MM.1S (cell line): ENCODE measurements at regions not wholly inside any gene's neighbourhood (a gene's known extent, or its start where the extent isn't known, plus 50 kb on each side); places are given as distances from the start of the nearest gene placed in this dataset.

Experiments used
- DNase-seq: peaks from one replicate; pipeline ENCODE4 v3.0.0-alpha.2; 2015
- H2AFZ ChIP-seq: fragments of 300-600 bp; sonication (generic); 2 replicates; pipeline ENCODE4 v1.6.0; 2016; ENCODE audit warnings: antibody characterized with exemption, low read length
- H3F3A ChIP-seq: fragments of 300-600 bp; sonication (generic); 2 replicates; pipeline ENCODE4 v1.6.1; 2016; ENCODE audit warnings: mild to moderate bottlenecking, antibody characterized with exemption, low read length, moderate library complexity, mixed read lengths; ENCODE audit not compliant: insufficient read depth
- H3K27ac ChIP-seq: fragments of 300-600 bp; sonication (generic); 2 replicates; pipeline ENCODE4 v1.5.1; 2016; ENCODE audit warnings: mild to moderate bottlenecking, low read length
- H3K27me3 ChIP-seq: fragments of 300-600 bp; sonication (generic); replicated peaks from 2 replicates; pipeline ENCODE4 v1.6.0; 2016; ENCODE audit warnings: low read length; ENCODE audit not compliant: insufficient read depth
- H3K36me3 ChIP-seq: fragments of 300-600 bp; sonication (generic); replicated peaks from 2 replicates; pipeline ENCODE4 v1.6.1; 2016; ENCODE audit warnings: mild to moderate bottlenecking, low read length, mixed read lengths; ENCODE audit not compliant: insufficient read depth
- H3K4me1 ChIP-seq: fragments of 300-600 bp; sonication (generic); 2 replicates; pipeline ENCODE4 v1.6.1; 2016; ENCODE audit warnings: low read length, mixed read lengths
- H3K4me2 ChIP-seq: fragments of 300-600 bp; sonication (generic); 2 replicates; pipeline ENCODE4 v1.6.0; 2016; ENCODE audit warnings: low read depth, low read length
- H3K4me3 ChIP-seq: fragments of 300-600 bp; sonication (generic); 2 replicates; pipeline ENCODE4 v1.5.1; 2016; ENCODE audit warnings: low read length, mixed read lengths
- H3K79me2 ChIP-seq: fragments of 300-600 bp; sonication (generic); 2 replicates; pipeline ENCODE4 v1.6.1; 2016; ENCODE audit warnings: mixed run types, low read length, mixed read lengths
- H3K9ac ChIP-seq: fragments of 300-600 bp; sonication (generic); 2 replicates; pipeline ENCODE4 v1.6.1; 2016; ENCODE audit warnings: low read length, mixed read lengths
- H3K9me2 ChIP-seq: fragments of 300-600 bp; sonication (generic); replicated peaks from 2 replicates; pipeline ENCODE4 v1.6.1; 2016; ENCODE audit warnings: mild to moderate bottlenecking, low read length, mixed read lengths; ENCODE audit not compliant: insufficient read depth
- H3K9me3 ChIP-seq: fragments of 300-600 bp; sonication (generic); replicated peaks from 2 replicates; pipeline ENCODE4 v1.6.1; 2016; ENCODE audit warnings: mild to moderate bottlenecking, low read length, mixed read lengths; ENCODE audit not compliant: insufficient read depth
- H4K20me1 ChIP-seq: fragments of 300-600 bp; sonication (generic); 2 replicates; pipeline ENCODE4 v1.6.1; 2016; ENCODE audit warnings: mild to moderate bottlenecking, low read length, moderate library complexity, mixed read lengths; ENCODE audit not compliant: insufficient read depth
- CTCF ChIP-seq: fragments of 300-600 bp; sonication (generic); IDR thresholded peaks from 2 replicates; pipeline ENCODE4 v1.5.1; 2016; ENCODE audit warnings: antibody characterized with exemption, low read length, mixed read lengths
- EZH2 ChIP-seq: fragments of 300-600 bp; sonication (generic); optimal IDR thresholded peaks from 2 replicates; pipeline ENCODE3; 2017; ENCODE audit warnings: low read depth, mild to moderate bottlenecking, antibody characterized with exemption, low read length, mixed read lengths
- EZH2phosphoT487 ChIP-seq: fragments of 300-600 bp; sonication (generic); IDR thresholded peaks from 2 replicates; pipeline ENCODE4 v1.6.1; 2018; ENCODE audit warnings: antibody characterized with exemption, low read length

DNA sequence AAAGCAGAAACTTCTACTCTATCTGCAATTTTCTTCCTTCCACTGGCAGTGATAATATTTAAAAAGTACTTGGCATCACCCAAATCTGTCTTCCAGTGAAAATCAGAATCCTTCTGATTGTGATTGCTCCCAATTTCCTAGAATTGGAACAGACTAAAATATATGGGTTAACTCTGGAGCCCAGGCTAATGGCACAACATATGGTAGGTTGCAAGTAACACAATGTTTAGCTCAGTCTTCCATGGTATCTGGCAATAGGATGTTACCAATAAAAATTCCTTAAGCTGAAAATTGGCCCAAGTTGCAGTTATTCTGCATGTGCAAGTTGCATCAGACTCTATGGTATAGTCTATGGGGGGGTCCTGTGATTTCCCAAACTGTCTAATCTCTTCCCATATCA, 273.5 kb upstream of the ADAMTS9 start:
- no peak overlapping the region for H2AFZ ChIP-seq
- no peak overlapping the region for H3K4me2 ChIP-seq
- no peaks in the 10 kb centered on the region for H3K4me1 ChIP-seq
- no peak for TF ChIP-seq EZH2phosphoT487
- TF ChIP-seq CTCF = no peak
- TF ChIP-seq EZH2 = no peak
- no peaks in the 10 kb centered on the region for H4K20me1 ChIP-seq
- no peak overlapping the region for H3K4me3 ChIP-seq
- no peak overlapping the region for H3K27ac ChIP-seq
- H3K9ac ChIP-seq = no peak overlapping the region
- no peak for DNase-seq
- H3K9me3 ChIP-seq = no peaks in the 10 kb centered on the region
- H3K36me3 ChIP-seq = no peaks in the 10 kb centered on the region
- H3K79me2 ChIP-seq = no peaks in the 10 kb centered on the region
- no peaks in the 10 kb centered on the region for H3K9me2 ChIP-seq
- no peaks in the 10 kb centered on the region for H3F3A ChIP-seq
- no peaks in the 10 kb centered on the region for H3K27me3 ChIP-seq

GRCh38 chr3:64958199-64958843, 270.5 kb upstream of the ADAMTS9 start:
- H3K4me1 ChIP-seq = no peaks in the 10 kb centered on the region
- no peak overlapping the region for H3K4me2 ChIP-seq
- no peak overlapping the region for H3K4me3 ChIP-seq
- no peaks in the 10 kb centered on the region for H3K79me2 ChIP-seq
- H3K36me3 ChIP-seq = no peaks in the 10 kb centered on the region
- no peaks in the 10 kb centered on the region for H3K9me2 ChIP-seq
- H3K9me3 ChIP-seq = no peaks in the 10 kb centered on the region
- H4K20me1 ChIP-seq = no peaks in the 10 kb centered on the region
- H3K9ac ChIP-seq = no peak overlapping the region
- H3K27me3 ChIP-seq = no peaks in the 10 kb centered on the region
- DNase-seq = no peak
- TF ChIP-seq EZH2 (no peak), EZH2phosphoT487 (no peak), CTCF (no peak)
- H3K27ac ChIP-seq = no peak overlapping the region
- H3F3A ChIP-seq = no peaks in the 10 kb centered on the region
- H2AFZ ChIP-seq = no peak overlapping the region

GRCh38 chr3:64957408-64958198, 269.8 kb upstream of the ADAMTS9 start:
- no peak overlapping the region for H3K4me3 ChIP-seq
- H3F3A ChIP-seq = no peaks in the 10 kb centered on the region
- H3K9me3 ChIP-seq = no peaks in the 10 kb centered on the region
- H3K9ac ChIP-seq = no peak overlapping the region
- no peak overlapping the region for H2AFZ ChIP-seq
- H4K20me1 ChIP-seq = no peaks in the 10 kb centered on the region
- H3K79me2 ChIP-seq = no peaks in the 10 kb centered on the region
- DNase-seq = no peak
- TF ChIP-seq CTCF = no peak
- no peak for TF ChIP-seq EZH2
- TF ChIP-seq EZH2phosphoT487 = no peak
- no peaks in the 10 kb centered on the region for H3K4me1 ChIP-seq
- no peaks in the 10 kb centered on the region for H3K36me3 ChIP-seq
- no peak overlapping the region for H3K27ac ChIP-seq
- H3K27me3 ChIP-seq = no peaks in the 10 kb centered on the region
- H3K4me2 ChIP-seq = no peak overlapping the region
- no peaks in the 10 kb centered on the region for H3K9me2 ChIP-seq
